Prostate gland (tissue), 2 donors: ENCODE measurements at regions not wholly inside any gene's neighbourhood (a gene's known extent, or its start where the extent isn't known, plus 50 kb on each side); places are given as distances from the start of the nearest gene placed in this dataset.

Experiments
- CTCF ChIP-seq, 4 experiments: fragments of 200-600 bp in 2 of 4; fragments of 450-650 bp in 2 of 4; sonication (generic) in 2 of 4; IDR thresholded peaks; 1 replicate in 3 of 4; 2 replicates in 1 of 4; pipeline ENCODE4 v1.5.1; 2016 to 2019; ENCODE audit warnings: antibody characterized with exemption in 4 of 4, mild to moderate bottlenecking in 2 of 4, moderate library complexity in 2 of 4
- POLR2A ChIP-seq: fragments of 450-650 bp; IDR thresholded peaks from one replicate; pipeline ENCODE4 v1.6.1; 2016; ENCODE audit warnings: antibody characterized with exemption, mild to moderate bottlenecking

DNA sequence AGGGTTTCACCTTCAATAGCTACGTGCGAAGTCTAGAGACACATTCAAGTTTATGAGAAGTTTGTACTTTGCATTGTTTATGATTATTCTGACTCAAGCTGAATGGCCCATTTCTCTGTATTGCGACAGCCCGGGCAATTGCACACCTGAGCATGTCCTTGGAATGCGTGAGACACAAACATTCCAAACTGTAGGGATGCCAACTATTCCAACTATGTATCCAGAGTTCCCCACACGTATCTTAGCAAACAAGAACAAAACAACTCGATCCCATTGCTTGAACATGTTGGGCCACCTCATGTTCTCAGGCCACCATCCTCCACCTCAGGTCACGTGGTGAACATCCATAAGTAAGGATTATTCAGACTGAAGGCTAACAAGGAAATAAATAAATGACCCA lies 51.4 kb upstream of the EGFR start:
- no peak for TF ChIP-seq CTCF (IDR thresholded peaks at IDR 0.05)
- no peak for TF ChIP-seq POLR2A
